Liver (tissue), 3 donors: ENCODE measurements at regions not wholly inside any gene's neighbourhood (a gene's known extent, or its start where the extent isn't known, plus 50 kb on each side); places are given as distances from the start of the nearest gene placed in this dataset.

Experiments
- ATF3 ChIP-seq: IDR thresholded peaks from 2 replicates; pipeline ENCODE4 v1.6.1; 2016; ENCODE audit warnings: antibody characterized with exemption
- CTCF ChIP-seq: fragments of 150-350 bp; IDR thresholded peaks from 2 replicates; pipeline ENCODE4 v1.5.1; 2017; ENCODE audit warnings: improper control_type of control experiment, low read depth, low read length; ENCODE audit not compliant: missing input control
- JUND ChIP-seq, 2 donors: IDR thresholded peaks; 2 replicates each; pipeline ENCODE4 v1.6.1; 2016; ENCODE audit warnings: antibody characterized with exemption in 2 of 2
- donor health status: healthy.
- donor health status: healthy.

- TF ChIP-seq CTCF (no peak), JUND (IDR thresholded peaks at IDR 0.05) (no peak), ATF3 (no peak)
Observed at GRCh38 chr14:98223106-98223505, 1048.9 kb downstream of the BCL11B start.
